GM21360 (cell line): ENCODE measurements at regions not wholly inside any gene's neighbourhood (a gene's known extent, or its start where the extent isn't known, plus 50 kb on each side); places are given as distances from the start of the nearest gene placed in this dataset.
"Not testable (repeated sequence)": the region's sequence is repeated elsewhere in the genome, so short reads cannot be mapped to it uniquely, and the experiment has no call there.

Source experiments
- ATAC-seq: cut with Tn5 transposase; IDR thresholded peaks from one replicate; pipeline ENCODE4 v1.9.1; 2021; ENCODE audit warnings: mild to moderate bottlenecking, moderate library complexity; ENCODE audit not compliant: unreplicated experiment

- no peak for ATAC-seq
Observed at GRCh38 chr3:69491975-69492374, 106.1 kb upstream of the FRMD4B start.

- ATAC-seq: no peak
Observed at GRCh38 chr3:69490971-69491370, 105.1 kb upstream of the FRMD4B start.

GRCh38 chr3:69490235-69490634, 104.3 kb upstream of the FRMD4B start:
- no peak for ATAC-seq

- no peak for ATAC-seq
Observed at GRCh38 chr3:69488026-69488425, 102.1 kb upstream of the FRMD4B start.

- ATAC-seq: no peak
Observed at GRCh38 chr3:69485489-69485888, 99.6 kb upstream of the FRMD4B start.

GRCh38 chr3:69484507-69485393, 98.9 kb upstream of the FRMD4B start:
- no peak for ATAC-seq

- no peak for ATAC-seq
Observed at GRCh38 chr3:69483449-69483848, 97.6 kb upstream of the FRMD4B start.

- not testable (repeated sequence) for ATAC-seq
Observed at GRCh38 chr3:69480986-69481385, 95.1 kb upstream of the FRMD4B start.

GRCh38 chr3:69474186-69474585, 88.3 kb upstream of the FRMD4B start:
- no peak for ATAC-seq

- no peak for ATAC-seq
Observed at GRCh38 chr3:69472093-69472492, 86.2 kb upstream of the FRMD4B start.

- ATAC-seq: no peak
Observed at GRCh38 chr3:69463531-69463930, 77.6 kb upstream of the FRMD4B start.

GRCh38 chr3:69462826-69463100, 76.9 kb upstream of the FRMD4B start:
- ATAC-seq: no peak

GRCh38 chr3:69462022-69462825, 76.3 kb upstream of the FRMD4B start:
- ATAC-seq: no peak

GRCh38 chr3:69460034-69460433, 74.1 kb upstream of the FRMD4B start:
- no peak for ATAC-seq

GRCh38 chr3:69458803-69459365, 73.0 kb upstream of the FRMD4B start:
- ATAC-seq: no peak

- no peak for ATAC-seq
Observed at GRCh38 chr3:69456631-69457030, 70.7 kb upstream of the FRMD4B start.

GRCh38 chr3:69454204-69454787, 68.4 kb upstream of the FRMD4B start:
- no peak for ATAC-seq

GRCh38 chr3:69452295-69452694, 66.4 kb upstream of the FRMD4B start:
- no peak for ATAC-seq

GRCh38 chr3:69451594-69451993, 65.7 kb upstream of the FRMD4B start:
- no peak for ATAC-seq

GRCh38 chr3:69448877-69449276, 63.0 kb upstream of the FRMD4B start:
- no peak for ATAC-seq

GRCh38 chr3:69446402-69447072, 60.6 kb upstream of the FRMD4B start:
- no peak for ATAC-seq
